Astrocyte (in vitro differentiated cells and primary cell): ENCODE measurements at regions not wholly inside any gene's neighbourhood (a gene's known extent, or its start where the extent isn't known, plus 50 kb on each side); places are given as distances from the start of the nearest gene placed in this dataset.

Experiments used
- DNase-seq: peaks from one replicate; pipeline ENCODE4 v3.0.0-alpha.2; 2010; ENCODE audit warnings: low read depth
- FAIRE-seq: peaks from 2 replicates; lab custom pipeline; 2011; peaks lifted over from hg19 to GRCh38; lab: Jason Lieb, UNC
- H2AFZ ChIP-seq: 2 replicates; pipeline ENCODE4 v1.6.0; 2012; ENCODE audit warnings: low read depth, low read length, inconsistent platforms
- H3K27ac ChIP-seq: 2 replicates; pipeline ENCODE4 v1.5.1; 2011; ENCODE audit warnings: low read depth, low read length, inconsistent platforms
- H3K27me3 ChIP-seq: 2 replicates; pipeline ENCODE4 v1.6.0; 2011; ENCODE audit warnings: low read length, inconsistent platforms; ENCODE audit not compliant: insufficient read depth
- H3K36me3 ChIP-seq: 2 replicates; pipeline ENCODE4 v1.5.1; 2011; ENCODE audit warnings: low read length, inconsistent platforms; ENCODE audit not compliant: insufficient read depth
- H3K4me1 ChIP-seq: 2 replicates; pipeline ENCODE4 v1.5.1; 2011; ENCODE audit warnings: low read length, inconsistent platforms; ENCODE audit not compliant: insufficient read depth
- H3K4me2 ChIP-seq: 2 replicates; pipeline ENCODE4 v1.6.0; 2012; ENCODE audit warnings: low read length, inconsistent platforms
- H3K4me3 ChIP-seq: 2 replicates; pipeline ENCODE4 v1.5.1; 2011; ENCODE audit warnings: low read depth, mild to moderate bottlenecking, low read length, inconsistent platforms; ENCODE audit not compliant: insufficient read depth
- H3K79me2 ChIP-seq: 2 replicates; pipeline ENCODE4 v1.6.0; 2012; ENCODE audit warnings: mild to moderate bottlenecking, low read length, inconsistent platforms; ENCODE audit not compliant: insufficient read depth
- H3K9ac ChIP-seq: 2 replicates; pipeline ENCODE4 v1.6.0; 2012; ENCODE audit warnings: mild to moderate bottlenecking, low read length, inconsistent platforms
- H3K9me3 ChIP-seq: 2 replicates; pipeline ENCODE4 v1.5.1; 2012; ENCODE audit warnings: low read depth, mild to moderate bottlenecking, low read length, inconsistent platforms; ENCODE audit not compliant: insufficient read depth
- H4K20me1 ChIP-seq: 2 replicates; pipeline ENCODE4 v1.6.0; 2012; ENCODE audit warnings: low read length, inconsistent platforms; ENCODE audit not compliant: insufficient read depth
- H3K27ac Mint-ChIP-seq: one replicate; pipeline ENCODE4 v1.8.0; 2021; ENCODE audit warnings: mild to moderate bottlenecking, mixed read lengths; ENCODE audit not compliant: unreplicated experiment
- H3K27me3 Mint-ChIP-seq: one replicate; pipeline ENCODE4 v1.8.0; 2021; ENCODE audit warnings: low read depth, mixed read lengths; ENCODE audit not compliant: unreplicated experiment
- H3K36me3 Mint-ChIP-seq: one replicate; pipeline ENCODE4 v1.8.0; 2021; ENCODE audit warnings: low read depth, mixed read lengths; ENCODE audit not compliant: unreplicated experiment
- H3K4me1 Mint-ChIP-seq: one replicate; pipeline ENCODE4 v1.8.0; 2021; ENCODE audit warnings: low read depth, mixed read lengths; ENCODE audit not compliant: unreplicated experiment
- H3K4me3 Mint-ChIP-seq: one replicate; pipeline ENCODE4 v1.8.0; 2021; ENCODE audit warnings: mild to moderate bottlenecking, moderate library complexity, mixed read lengths; ENCODE audit not compliant: unreplicated experiment
- H3K9me3 Mint-ChIP-seq: one replicate; pipeline ENCODE4 v1.8.0; 2021; ENCODE audit warnings: mild to moderate bottlenecking, mixed read lengths; ENCODE audit not compliant: unreplicated experiment
- CTCF ChIP-seq: IDR thresholded peaks from 2 replicates; pipeline ENCODE4 v1.5.1; 2011; ENCODE audit warnings: low read depth, mild to moderate bottlenecking, inconsistent platforms, low read length, moderate library complexity; ENCODE audit not compliant: insufficient read depth
- EZH2 ChIP-seq: IDR thresholded peaks from 2 replicates; pipeline ENCODE4 v1.6.1; 2012; ENCODE audit warnings: mild to moderate bottlenecking, low read length, inconsistent platforms; ENCODE audit not compliant: insufficient read depth

GRCh38 chr9:73065439-73065838, 86.2 kb upstream of the ANXA1 start:
- Histone ChIP-seq H3K27me3 (no peaks in the 10 kb centered on the region), H3K4me3 (no peak overlapping the region), H3K4me1 (no peaks in the 10 kb centered on the region), H3K79me2 (no peaks in the 10 kb centered on the region), H3K9me3 (no peaks in the 10 kb centered on the region), H3K9ac (no peak overlapping the region), H3K27ac (no peak overlapping the region), H2AFZ (no peak overlapping the region), H4K20me1 (no peaks in the 10 kb centered on the region), H3K4me2 (no peak overlapping the region), H3K36me3 (no peaks in the 10 kb centered on the region)
- peaks cover 5% of the 10 kb centered on the region for H3K27me3 Mint-ChIP-seq
- no peaks in the 10 kb centered on the region for H3K4me1 Mint-ChIP-seq
- no peak overlapping the region for H3K27ac Mint-ChIP-seq
- peaks cover 5% of the 10 kb centered on the region for H3K9me3 Mint-ChIP-seq
- FAIRE-seq (no peak), DNase-seq (no peak)
- no peaks in the 10 kb centered on the region for H3K36me3 Mint-ChIP-seq
- H3K4me3 Mint-ChIP-seq, result no peak overlapping the region
- TF ChIP-seq CTCF, result no peak
- no peak for TF ChIP-seq EZH2

GRCh38 chr9:73064315-73064714, 87.3 kb upstream of the ANXA1 start:
- FAIRE-seq (no peak), DNase-seq (no peak)
- H3K9me3 Mint-ChIP-seq, result peaks cover 3% of the 10 kb centered on the region
- Histone ChIP-seq H3K4me1 (no peaks in the 10 kb centered on the region), H2AFZ (no peak overlapping the region), H3K4me2 (no peak overlapping the region), H3K9me3 (no peaks in the 10 kb centered on the region), H3K79me2 (no peaks in the 10 kb centered on the region), H3K27ac (no peak overlapping the region), H3K36me3 (no peaks in the 10 kb centered on the region), H3K27me3 (no peaks in the 10 kb centered on the region), H3K4me3 (no peak overlapping the region), H4K20me1 (no peaks in the 10 kb centered on the region), H3K9ac (no peak overlapping the region)
- no peak for TF ChIP-seq EZH2
- TF ChIP-seq CTCF, result no peak
- no peak overlapping the region for H3K27ac Mint-ChIP-seq
- peaks cover 5% of the 10 kb centered on the region for H3K27me3 Mint-ChIP-seq
- no peaks in the 10 kb centered on the region for H3K4me1 Mint-ChIP-seq
- H3K36me3 Mint-ChIP-seq, result no peaks in the 10 kb centered on the region
- no peak overlapping the region for H3K4me3 Mint-ChIP-seq

GRCh38 chr9:73061146-73061545, 90.5 kb upstream of the ANXA1 start:
- Histone ChIP-seq H3K79me2 (no peaks in the 10 kb centered on the region), H3K9me3 (no peaks in the 10 kb centered on the region), H3K9ac (no peak overlapping the region), H3K27me3 (no peaks in the 10 kb centered on the region), H3K27ac (no peak overlapping the region), H2AFZ (no peak overlapping the region), H3K4me1 (no peaks in the 10 kb centered on the region), H3K4me3 (no peak overlapping the region), H3K4me2 (no peak overlapping the region), H3K36me3 (no peaks in the 10 kb centered on the region), H4K20me1 (no peaks in the 10 kb centered on the region)
- Mint-ChIP-seq H3K9me3 (peaks cover under 1% of the 10 kb centered on the region), H3K27ac (no peak overlapping the region), H3K36me3 (no peaks in the 10 kb centered on the region), H3K27me3 (peaks cover 2% of the 10 kb centered on the region), H3K4me3 (no peak overlapping the region), H3K4me1 (no peaks in the 10 kb centered on the region)
- TF ChIP-seq EZH2 (no peak), CTCF (no peak)
- FAIRE-seq, result no peak
- no peak for DNase-seq
